MM.1S (cell line): ENCODE measurements at regions not wholly inside any gene's neighbourhood (a gene's known extent, or its start where the extent isn't known, plus 50 kb on each side); places are given as distances from the start of the nearest gene placed in this dataset.

Experiments used
- DNase-seq: peaks from one replicate; pipeline ENCODE4 v3.0.0-alpha.2; 2015
- H2AFZ ChIP-seq: fragments of 300-600 bp; sonication (generic); 2 replicates; pipeline ENCODE4 v1.6.0; 2016; ENCODE audit warnings: antibody characterized with exemption, low read length
- H3F3A ChIP-seq: fragments of 300-600 bp; sonication (generic); 2 replicates; pipeline ENCODE4 v1.6.1; 2016; ENCODE audit warnings: mild to moderate bottlenecking, antibody characterized with exemption, low read length, moderate library complexity, mixed read lengths; ENCODE audit not compliant: insufficient read depth
- H3K27ac ChIP-seq: fragments of 300-600 bp; sonication (generic); 2 replicates; pipeline ENCODE4 v1.5.1; 2016; ENCODE audit warnings: mild to moderate bottlenecking, low read length
- H3K27me3 ChIP-seq: fragments of 300-600 bp; sonication (generic); replicated peaks from 2 replicates; pipeline ENCODE4 v1.6.0; 2016; ENCODE audit warnings: low read length; ENCODE audit not compliant: insufficient read depth
- H3K36me3 ChIP-seq: fragments of 300-600 bp; sonication (generic); replicated peaks from 2 replicates; pipeline ENCODE4 v1.6.1; 2016; ENCODE audit warnings: mild to moderate bottlenecking, low read length, mixed read lengths; ENCODE audit not compliant: insufficient read depth
- H3K4me1 ChIP-seq: fragments of 300-600 bp; sonication (generic); 2 replicates; pipeline ENCODE4 v1.6.1; 2016; ENCODE audit warnings: low read length, mixed read lengths
- H3K4me2 ChIP-seq: fragments of 300-600 bp; sonication (generic); 2 replicates; pipeline ENCODE4 v1.6.0; 2016; ENCODE audit warnings: low read depth, low read length
- H3K4me3 ChIP-seq: fragments of 300-600 bp; sonication (generic); 2 replicates; pipeline ENCODE4 v1.5.1; 2016; ENCODE audit warnings: low read length, mixed read lengths
- H3K79me2 ChIP-seq: fragments of 300-600 bp; sonication (generic); 2 replicates; pipeline ENCODE4 v1.6.1; 2016; ENCODE audit warnings: mixed run types, low read length, mixed read lengths
- H3K9ac ChIP-seq: fragments of 300-600 bp; sonication (generic); 2 replicates; pipeline ENCODE4 v1.6.1; 2016; ENCODE audit warnings: low read length, mixed read lengths
- H3K9me2 ChIP-seq: fragments of 300-600 bp; sonication (generic); replicated peaks from 2 replicates; pipeline ENCODE4 v1.6.1; 2016; ENCODE audit warnings: mild to moderate bottlenecking, low read length, mixed read lengths; ENCODE audit not compliant: insufficient read depth
- H3K9me3 ChIP-seq: fragments of 300-600 bp; sonication (generic); replicated peaks from 2 replicates; pipeline ENCODE4 v1.6.1; 2016; ENCODE audit warnings: mild to moderate bottlenecking, low read length, mixed read lengths; ENCODE audit not compliant: insufficient read depth
- H4K20me1 ChIP-seq: fragments of 300-600 bp; sonication (generic); 2 replicates; pipeline ENCODE4 v1.6.1; 2016; ENCODE audit warnings: mild to moderate bottlenecking, low read length, moderate library complexity, mixed read lengths; ENCODE audit not compliant: insufficient read depth
- EZH2 ChIP-seq: fragments of 300-600 bp; sonication (generic); optimal IDR thresholded peaks from 2 replicates; pipeline ENCODE3; 2017; ENCODE audit warnings: low read depth, mild to moderate bottlenecking, antibody characterized with exemption, low read length, mixed read lengths
- EZH2phosphoT487 ChIP-seq: fragments of 300-600 bp; sonication (generic); IDR thresholded peaks from 2 replicates; pipeline ENCODE4 v1.6.1; 2018; ENCODE audit warnings: antibody characterized with exemption, low read length
- TF ChIP-seq, protein P1 (sequence below): fragments of 300-600 bp; sonication (generic); IDR thresholded peaks from 2 replicates; pipeline ENCODE4 v1.5.1; 2016; ENCODE audit warnings: antibody characterized with exemption, low read length, mixed read lengths

DNA sequence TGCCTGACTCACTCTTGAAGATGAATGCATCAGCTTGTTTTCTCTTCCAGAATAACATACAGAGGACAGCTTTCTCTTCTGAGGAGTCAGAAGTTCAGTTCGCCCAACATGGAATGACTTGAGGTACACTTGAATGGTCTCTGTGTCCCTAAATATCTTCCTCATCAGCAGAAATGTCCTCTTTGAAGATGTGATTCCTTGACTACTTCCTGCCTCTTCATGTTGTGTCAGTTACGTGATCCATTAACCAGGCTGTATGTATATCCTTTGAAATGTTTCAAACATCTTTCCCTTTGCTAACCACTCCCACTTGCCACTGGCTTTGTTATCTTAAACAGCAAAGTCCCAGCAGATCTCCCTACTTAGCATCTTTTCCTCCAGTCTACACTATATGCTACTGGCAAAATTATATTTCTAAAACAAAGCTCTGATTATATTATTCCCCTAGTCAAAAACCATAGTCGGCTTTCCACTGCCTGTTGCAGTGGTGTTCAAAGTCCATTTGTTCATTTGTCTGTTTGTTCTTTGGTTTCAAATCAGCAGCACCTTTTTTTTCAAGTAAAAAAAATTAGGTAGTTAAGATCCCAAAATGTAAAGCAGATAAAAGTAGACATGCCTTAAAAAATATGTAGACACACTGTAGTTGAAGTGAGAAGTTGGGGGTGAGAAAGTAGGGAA lies 82.1 kb upstream of the PAK3 start:
- Histone ChIP-seq H3K36me3 (no peaks in the 10 kb centered on the region), H3K4me2 (no peak overlapping the region), H3K79me2 (no peaks in the 10 kb centered on the region), H3K9ac (no peak overlapping the region), H3F3A (no peaks in the 10 kb centered on the region), H2AFZ (no peak overlapping the region), H3K27me3 (no peaks in the 10 kb centered on the region), H3K9me2 (no peaks in the 10 kb centered on the region), H4K20me1 (no peaks in the 10 kb centered on the region), H3K9me3 (no peaks in the 10 kb centered on the region), H3K4me3 (no peak overlapping the region), H3K4me1 (no peaks in the 10 kb centered on the region), H3K27ac (no peak overlapping the region)
- DNase-seq: no peak
- no peak for TF ChIP-seq EZH2
- TF ChIP-seq EZH2phosphoT487: no peak
- TF ChIP-seq, protein P1, sequence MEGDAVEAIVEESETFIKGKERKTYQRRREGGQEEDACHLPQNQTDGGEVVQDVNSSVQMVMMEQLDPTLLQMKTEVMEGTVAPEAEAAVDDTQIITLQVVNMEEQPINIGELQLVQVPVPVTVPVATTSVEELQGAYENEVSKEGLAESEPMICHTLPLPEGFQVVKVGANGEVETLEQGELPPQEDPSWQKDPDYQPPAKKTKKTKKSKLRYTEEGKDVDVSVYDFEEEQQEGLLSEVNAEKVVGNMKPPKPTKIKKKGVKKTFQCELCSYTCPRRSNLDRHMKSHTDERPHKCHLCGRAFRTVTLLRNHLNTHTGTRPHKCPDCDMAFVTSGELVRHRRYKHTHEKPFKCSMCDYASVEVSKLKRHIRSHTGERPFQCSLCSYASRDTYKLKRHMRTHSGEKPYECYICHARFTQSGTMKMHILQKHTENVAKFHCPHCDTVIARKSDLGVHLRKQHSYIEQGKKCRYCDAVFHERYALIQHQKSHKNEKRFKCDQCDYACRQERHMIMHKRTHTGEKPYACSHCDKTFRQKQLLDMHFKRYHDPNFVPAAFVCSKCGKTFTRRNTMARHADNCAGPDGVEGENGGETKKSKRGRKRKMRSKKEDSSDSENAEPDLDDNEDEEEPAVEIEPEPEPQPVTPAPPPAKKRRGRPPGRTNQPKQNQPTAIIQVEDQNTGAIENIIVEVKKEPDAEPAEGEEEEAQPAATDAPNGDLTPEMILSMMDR: no peak

DNA sequence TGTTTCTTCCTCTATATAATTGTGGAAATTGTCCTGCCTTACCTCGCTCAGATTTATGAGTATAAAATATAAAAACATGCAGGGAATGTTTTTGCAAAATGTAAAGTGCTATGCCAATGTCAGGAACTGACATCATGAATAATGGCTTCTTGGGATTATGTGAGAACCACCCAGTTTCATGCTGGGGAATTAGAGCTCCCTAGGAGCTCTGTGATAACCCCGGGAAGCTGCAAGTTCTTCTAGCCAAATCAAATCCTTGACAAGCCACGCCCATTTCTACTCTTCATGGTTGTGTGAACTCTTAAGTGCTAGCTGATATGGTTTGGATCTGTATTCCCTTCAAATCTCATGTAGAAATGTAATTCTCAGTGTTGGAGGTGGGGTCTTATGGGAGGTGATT lies 85.9 kb upstream of the PAK3 start:
- H2AFZ ChIP-seq: no peak overlapping the region
- no peak overlapping the region for H3K4me2 ChIP-seq
- H3K36me3 ChIP-seq: no peaks in the 10 kb centered on the region
- TF ChIP-seq EZH2 (no peak), EZH2phosphoT487 (no peak)
- TF ChIP-seq, protein P1: no peak
- no peaks in the 10 kb centered on the region for H4K20me1 ChIP-seq
- H3K27ac ChIP-seq: no peak overlapping the region
- H3K9me2 ChIP-seq: no peaks in the 10 kb centered on the region
- no peak for DNase-seq
- no peak overlapping the region for H3K4me3 ChIP-seq
- H3K27me3 ChIP-seq: no peaks in the 10 kb centered on the region
- no peaks in the 10 kb centered on the region for H3F3A ChIP-seq
- H3K9ac ChIP-seq: no peak overlapping the region
- no peaks in the 10 kb centered on the region for H3K4me1 ChIP-seq
- no peaks in the 10 kb centered on the region for H3K9me3 ChIP-seq
- H3K79me2 ChIP-seq: no peaks in the 10 kb centered on the region

DNA sequence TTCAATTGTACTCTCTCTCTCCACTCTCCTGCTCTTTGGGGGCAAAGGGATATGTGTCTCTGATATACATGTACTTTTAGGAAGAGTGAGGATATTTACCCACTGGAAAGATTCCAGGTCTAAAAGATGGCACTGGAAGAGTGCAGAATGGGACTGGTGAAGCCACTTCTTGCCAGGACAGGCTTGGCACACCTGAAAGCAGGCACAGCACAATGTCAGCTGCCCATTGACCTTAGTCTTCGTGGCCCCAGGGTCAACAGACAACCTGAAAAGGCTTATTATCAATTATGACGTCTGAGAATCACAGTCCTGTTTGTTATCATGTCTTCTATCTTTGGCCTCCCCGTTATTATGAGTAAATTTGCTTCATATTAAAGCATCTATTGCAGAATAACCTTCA lies 86.7 kb upstream of the PAK3 start:
- no peak overlapping the region for H2AFZ ChIP-seq
- no peaks in the 10 kb centered on the region for H3K79me2 ChIP-seq
- H3K4me3 ChIP-seq: no peak overlapping the region
- no peak overlapping the region for H3K9ac ChIP-seq
- H3K9me3 ChIP-seq: no peaks in the 10 kb centered on the region
- no peak for DNase-seq
- no peaks in the 10 kb centered on the region for H3F3A ChIP-seq
- no peaks in the 10 kb centered on the region for H3K9me2 ChIP-seq
- H3K36me3 ChIP-seq: no peaks in the 10 kb centered on the region
- no peak overlapping the region for H3K27ac ChIP-seq
- H3K4me1 ChIP-seq: no peaks in the 10 kb centered on the region
- no peaks in the 10 kb centered on the region for H4K20me1 ChIP-seq
- TF ChIP-seq, protein P1: no peak
- no peak for TF ChIP-seq EZH2
- no peak for TF ChIP-seq EZH2phosphoT487
- no peak overlapping the region for H3K4me2 ChIP-seq
- no peaks in the 10 kb centered on the region for H3K27me3 ChIP-seq
